Hepatocyte (in vitro differentiated cells): ENCODE measurements at regions not wholly inside any gene's neighbourhood (a gene's known extent, or its start where the extent isn't known, plus 50 kb on each side); places are given as distances from the start of the nearest gene placed in this dataset.
"Not testable (repeated sequence)": the region's sequence is repeated elsewhere in the genome, so short reads cannot be mapped to it uniquely, and the experiment has no call there.

Experiments
- DNase-seq: peaks from one replicate; pipeline ENCODE4 v3.0.0-alpha.2; 2016; ENCODE audit warnings: low spot score
- H2AFZ ChIP-seq: fragments of 200-600 bp; sonication (generic); 2 replicates; pipeline ENCODE4 v1.6.0; 2016; ENCODE audit warnings: antibody characterized with exemption, mild to moderate bottlenecking
- H3K27ac ChIP-seq: fragments of 200-600 bp; sonication (generic); 2 replicates; pipeline ENCODE4 v1.5.1; 2016; ENCODE audit warnings: mild to moderate bottlenecking
- H3K27me3 ChIP-seq: fragments of 200-600 bp; sonication (generic); 2 replicates; pipeline ENCODE4 v1.6.1; 2016
- H3K36me3 ChIP-seq: fragments of 200-600 bp; sonication (generic); replicated peaks from 2 replicates; pipeline ENCODE4 v1.5.1; 2016; ENCODE audit warnings: low read depth; ENCODE audit not compliant: insufficient read depth
- H3K4me1 ChIP-seq: fragments of 200-600 bp; sonication (generic); 2 replicates; pipeline ENCODE4 v1.5.1; 2016; ENCODE audit warnings: mild to moderate bottlenecking, moderate library complexity; ENCODE audit not compliant: insufficient read depth
- H3K4me2 ChIP-seq: fragments of 200-600 bp; sonication (generic); 2 replicates; pipeline ENCODE4 v1.6.0; 2016
- H3K4me3 ChIP-seq: fragments of 200-600 bp; sonication (generic); 2 replicates; pipeline ENCODE4 v1.5.1; 2016; ENCODE audit warnings: mild to moderate bottlenecking
- H3K79me2 ChIP-seq: fragments of 200-600 bp; sonication (generic); 2 replicates; pipeline ENCODE4 v1.6.0; 2017; ENCODE audit warnings: mild to moderate bottlenecking
- H3K9me2 ChIP-seq: fragments of 200-600 bp; sonication (generic); replicated peaks from 2 replicates; pipeline ENCODE4 v1.6.0; 2017; ENCODE audit warnings: mild to moderate bottlenecking; ENCODE audit not compliant: insufficient read depth
- H3K9me3 ChIP-seq: fragments of 200-600 bp; sonication (generic); 2 replicates; pipeline ENCODE4 v1.5.1; 2016; ENCODE audit warnings: low read depth, mild to moderate bottlenecking
- H4K20me1 ChIP-seq: fragments of 200-600 bp; sonication (generic); 2 replicates; pipeline ENCODE4 v1.6.0; 2016; ENCODE audit warnings: mild to moderate bottlenecking; ENCODE audit not compliant: insufficient read depth, poor library complexity, severe bottlenecking
- EZH2 ChIP-seq: fragments of 200-600 bp; sonication (generic); IDR thresholded peaks from 2 replicates; pipeline ENCODE4 v1.6.1; 2016; ENCODE audit warnings: antibody characterized with exemption, mild to moderate bottlenecking, borderline replicate concordance
- EZH2phosphoT487 ChIP-seq: fragments of 200-600 bp; sonication (generic); IDR thresholded peaks from one replicate; pipeline ENCODE4 v1.6.1; 2018; ENCODE audit warnings: antibody characterized with exemption, mild to moderate bottlenecking, low read depth, moderate library complexity; ENCODE audit not compliant: unreplicated experiment, severe bottlenecking
- WGBS: methylation state at CpG from one replicate; pipeline ENCODE4 v1.1.6; 2016; ENCODE audit warnings: low lambda C conversion rate; ENCODE audit errors: missing lambda C conversion rate; 5-methylcytosine and 5-hydroxymethylcytosine counted together
- TF ChIP-seq, protein P1 (sequence below): fragments of 200-600 bp; sonication (generic); IDR thresholded peaks from 2 replicates; pipeline ENCODE4 v1.5.1; 2016; ENCODE audit warnings: antibody characterized with exemption, mild to moderate bottlenecking; ENCODE audit not compliant: poor library complexity

DNA sequence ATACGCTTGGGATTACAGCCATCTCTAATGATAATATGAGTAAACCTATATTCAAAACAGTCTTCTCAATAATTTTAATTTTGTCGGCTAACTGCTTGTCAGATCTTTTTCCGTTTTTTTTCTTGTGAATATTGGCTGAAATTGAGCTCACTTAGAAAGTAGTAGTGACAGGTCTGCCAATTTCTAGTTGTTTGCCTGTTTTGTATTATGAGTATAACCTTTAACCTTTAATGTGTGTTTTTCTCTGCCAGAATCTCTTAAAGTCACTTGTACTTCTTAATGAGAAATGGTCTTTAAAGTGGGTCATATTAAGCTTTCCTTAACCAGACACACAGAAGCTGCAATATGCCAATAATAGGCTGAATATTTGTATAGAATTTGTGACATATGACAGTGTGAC lies 511.0 kb downstream of the CSNK1G3 start:
- Histone ChIP-seq H3K9me2 (no peaks in the 10 kb centered on the region), H3K9me3 (no peaks in the 10 kb centered on the region), H4K20me1 (no peaks in the 10 kb centered on the region), H3K27ac (no peak overlapping the region), H3K36me3 (no peaks in the 10 kb centered on the region), H3K4me2 (no peak overlapping the region), H2AFZ (no peak overlapping the region), H3K27me3 (no peaks in the 10 kb centered on the region), H3K4me3 (no peak overlapping the region), H3K79me2 (no peaks in the 10 kb centered on the region), H3K4me1 (no peaks in the 10 kb centered on the region)
- TF ChIP-seq EZH2 (no peak), EZH2phosphoT487 (no peak)
- TF ChIP-seq, protein P1, sequence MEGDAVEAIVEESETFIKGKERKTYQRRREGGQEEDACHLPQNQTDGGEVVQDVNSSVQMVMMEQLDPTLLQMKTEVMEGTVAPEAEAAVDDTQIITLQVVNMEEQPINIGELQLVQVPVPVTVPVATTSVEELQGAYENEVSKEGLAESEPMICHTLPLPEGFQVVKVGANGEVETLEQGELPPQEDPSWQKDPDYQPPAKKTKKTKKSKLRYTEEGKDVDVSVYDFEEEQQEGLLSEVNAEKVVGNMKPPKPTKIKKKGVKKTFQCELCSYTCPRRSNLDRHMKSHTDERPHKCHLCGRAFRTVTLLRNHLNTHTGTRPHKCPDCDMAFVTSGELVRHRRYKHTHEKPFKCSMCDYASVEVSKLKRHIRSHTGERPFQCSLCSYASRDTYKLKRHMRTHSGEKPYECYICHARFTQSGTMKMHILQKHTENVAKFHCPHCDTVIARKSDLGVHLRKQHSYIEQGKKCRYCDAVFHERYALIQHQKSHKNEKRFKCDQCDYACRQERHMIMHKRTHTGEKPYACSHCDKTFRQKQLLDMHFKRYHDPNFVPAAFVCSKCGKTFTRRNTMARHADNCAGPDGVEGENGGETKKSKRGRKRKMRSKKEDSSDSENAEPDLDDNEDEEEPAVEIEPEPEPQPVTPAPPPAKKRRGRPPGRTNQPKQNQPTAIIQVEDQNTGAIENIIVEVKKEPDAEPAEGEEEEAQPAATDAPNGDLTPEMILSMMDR, result no peak
- 89% methylated on average over 3 of the region's 3 CpGs for WGBS
- no peak for DNase-seq

DNA sequence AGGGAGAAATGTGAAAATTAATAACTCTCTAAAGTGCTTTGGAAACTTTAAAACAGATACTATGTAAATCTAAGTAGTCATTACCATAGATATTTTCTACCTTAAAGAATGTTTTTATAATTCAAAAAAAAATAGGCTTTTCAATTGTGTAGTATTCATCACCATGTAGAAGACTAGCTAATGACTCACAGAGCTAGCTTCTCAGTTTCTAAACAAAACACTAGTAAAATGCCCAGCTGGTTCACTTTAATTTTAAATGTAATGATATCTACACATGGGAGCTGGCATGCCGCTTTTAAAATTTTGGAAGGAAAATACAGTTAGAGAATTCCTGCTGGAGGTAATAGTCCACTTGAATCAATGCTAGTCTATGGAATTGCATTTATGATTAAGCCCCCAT lies 509.8 kb downstream of the CSNK1G3 start:
- Histone ChIP-seq H3K4me2 (no peak overlapping the region), H3K27me3 (no peaks in the 10 kb centered on the region), H3K36me3 (no peaks in the 10 kb centered on the region), H3K9me2 (no peaks in the 10 kb centered on the region), H4K20me1 (no peaks in the 10 kb centered on the region), H3K79me2 (no peaks in the 10 kb centered on the region), H2AFZ (no peak overlapping the region), H3K9me3 (no peaks in the 10 kb centered on the region), H3K27ac (no peak overlapping the region), H3K4me1 (no peaks in the 10 kb centered on the region), H3K4me3 (no peak overlapping the region)
- 94% methylated on average over 1 of the region's 1 CpG for WGBS
- no peak for DNase-seq
- TF ChIP-seq EZH2phosphoT487 (no peak), EZH2 (no peak)
- TF ChIP-seq, protein P1, result no peak

DNA sequence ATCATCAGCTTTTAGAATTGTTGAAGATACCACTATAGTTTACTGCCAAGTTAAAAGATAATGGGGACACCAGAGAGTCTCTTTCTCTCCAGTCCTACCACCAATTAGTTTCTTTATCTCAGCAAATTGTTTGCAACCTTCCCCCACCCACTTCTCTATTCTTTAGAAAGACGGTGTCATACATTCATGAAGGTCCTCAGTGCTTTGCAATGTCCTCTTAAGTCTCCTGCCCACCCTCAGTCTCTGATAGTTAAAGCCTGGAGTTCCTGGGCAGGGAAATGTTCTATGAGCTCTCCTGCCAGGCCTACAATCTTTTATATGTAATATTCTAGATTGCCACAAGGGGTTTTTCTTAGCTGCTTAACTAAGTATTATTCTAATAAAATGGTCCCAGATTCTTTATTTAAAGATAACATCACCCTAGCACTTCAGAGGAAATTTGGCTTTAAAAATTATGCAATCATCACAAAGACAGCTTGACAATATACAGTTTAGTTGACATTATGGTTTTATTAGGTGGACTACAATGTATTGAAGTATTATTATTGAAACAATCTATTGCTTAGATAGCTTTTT lies 509.2 kb downstream of the CSNK1G3 start:
- Histone ChIP-seq H3K9me2 (no peaks in the 10 kb centered on the region), H3K79me2 (no peaks in the 10 kb centered on the region), H3K36me3 (no peaks in the 10 kb centered on the region), H3K27ac (no peak overlapping the region), H3K27me3 (no peaks in the 10 kb centered on the region), H2AFZ (no peak overlapping the region), H3K4me2 (no peak overlapping the region), H4K20me1 (no peaks in the 10 kb centered on the region), H3K4me3 (no peak overlapping the region), H3K4me1 (no peaks in the 10 kb centered on the region), H3K9me3 (no peaks in the 10 kb centered on the region)
- no peak for DNase-seq
- TF ChIP-seq EZH2, result no peak
- TF ChIP-seq, protein P1, result no peak
- TF ChIP-seq EZH2phosphoT487, result no peak
- 91% methylated on average over 1 of the region's 1 CpG for WGBS

DNA sequence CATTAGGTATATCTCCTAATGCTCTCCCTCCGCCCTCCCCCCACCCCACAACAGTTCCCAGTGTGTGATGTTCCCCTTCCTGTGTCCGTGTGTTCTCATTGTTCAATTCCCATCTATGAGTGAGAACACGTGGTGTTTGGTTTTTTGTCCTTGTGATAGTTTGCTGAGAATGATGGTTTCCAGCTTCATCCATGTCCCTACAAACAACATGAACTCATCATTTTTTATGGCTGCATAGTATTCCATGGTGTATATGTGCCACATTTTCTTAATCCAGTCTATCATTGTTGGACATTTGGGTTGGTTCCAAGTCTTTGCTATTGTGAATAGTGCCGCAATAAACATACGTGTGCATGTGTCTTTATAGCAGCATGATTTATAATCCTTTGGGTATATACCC lies 505.3 kb downstream of the CSNK1G3 start:
- 100% methylated on average over 3 of the region's 5 CpGs for WGBS
- H3K4me3 ChIP-seq, result not testable (repeated sequence)

More for the DNA sequence above, 505.3 kb downstream of the CSNK1G3 start:
- not testable (repeated sequence) for H3K9me2 ChIP-seq, H3K36me3 ChIP-seq, H3K4me2 ChIP-seq, H2AFZ ChIP-seq, H3K9me3 ChIP-seq, H3K4me1 ChIP-seq, H3K27ac ChIP-seq, H3K79me2 ChIP-seq, H3K27me3 ChIP-seq, DNase-seq, H4K20me1 ChIP-seq
